HG02571 (cell line): ENCODE measurements at regions not wholly inside any gene's neighbourhood (a gene's known extent, or its start where the extent isn't known, plus 50 kb on each side); places are given as distances from the start of the nearest gene placed in this dataset.

Experiments
- ATAC-seq: cut with Tn5 transposase; IDR thresholded peaks from one replicate; pipeline ENCODE4 v1.9.1; 2021; ENCODE audit warnings: mild to moderate bottlenecking, moderate library complexity; ENCODE audit not compliant: unreplicated experiment

- ATAC-seq: no peak
Measured at GRCh38 chr4:17339376-17339775, 172.5 kb downstream of the QDPR start.

- no peak for ATAC-seq
Measured at GRCh38 chr4:17336986-17337385, 174.9 kb downstream of the QDPR start.

- peak; percentile 62 for ATAC-seq
Measured at GRCh38 chr4:17336524-17336961, 175.3 kb downstream of the QDPR start.

- ATAC-seq: no peak
Measured at GRCh38 chr4:17336069-17336468, 175.8 kb downstream of the QDPR start.

- no peak for ATAC-seq
Measured at GRCh38 chr4:17335371-17335770, 176.5 kb downstream of the QDPR start.

- ATAC-seq: no peak
Measured at GRCh38 chr4:17332478-17332877, 179.4 kb downstream of the QDPR start.

- no peak for ATAC-seq
Measured at GRCh38 chr4:17329046-17329445, 182.8 kb downstream of the QDPR start.

GRCh38 chr4:17328141-17328815, 183.6 kb downstream of the QDPR start:
- ATAC-seq: no peak

- ATAC-seq: no peak
Measured at GRCh38 chr4:17327591-17327990, 184.3 kb downstream of the QDPR start.

- ATAC-seq: no peak
Measured at GRCh38 chr4:17326756-17327155, 185.1 kb downstream of the QDPR start.

GRCh38 chr4:17325098-17325497, 186.8 kb downstream of the QDPR start:
- ATAC-seq: no peak

GRCh38 chr4:17324386-17324830, 187.5 kb downstream of the QDPR start:
- ATAC-seq: no peak

GRCh38 chr4:17323554-17324385, 188.1 kb downstream of the QDPR start:
- ATAC-seq: no peak

GRCh38 chr4:17322514-17322913, 189.4 kb downstream of the QDPR start:
- no peak for ATAC-seq

- no peak for ATAC-seq
Measured at GRCh38 chr4:17320046-17320445, 191.8 kb downstream of the QDPR start.

- no peak for ATAC-seq
Measured at GRCh38 chr4:17317526-17317925, 194.4 kb downstream of the QDPR start.

GRCh38 chr4:17316566-17316965, 195.3 kb downstream of the QDPR start:
- no peak for ATAC-seq

GRCh38 chr4:17315459-17315858, 196.4 kb downstream of the QDPR start:
- ATAC-seq: no peak

GRCh38 chr4:17313194-17313593, 198.7 kb downstream of the QDPR start:
- no peak for ATAC-seq

- ATAC-seq: no peak
Measured at GRCh38 chr4:17310269-17310652, 201.6 kb downstream of the QDPR start.

- ATAC-seq: no peak
Measured at GRCh38 chr4:17309567-17310268, 202.2 kb downstream of the QDPR start.

- no peak for ATAC-seq
Measured at GRCh38 chr4:17301869-17302268, 210.0 kb downstream of the QDPR start.
